Panc1 (cell line): ENCODE measurements at regions not wholly inside any gene's neighbourhood (a gene's known extent, or its start where the extent isn't known, plus 50 kb on each side); places are given as distances from the start of the nearest gene placed in this dataset.

Experiments used
- ATAC-seq: fragments of 200-7000 bp; cut with Tn5 transposase; 2 replicates; pipeline ENCODE4 v1.9.1; 2020; ENCODE audit warnings: mild to moderate bottlenecking, moderate library complexity
- BruUV-seq: library from RNA; stranded (reverse); fragments of 400-500 nt; replicated peaks from 2 replicates; lab custom pipeline; 2021; lab: Mats Ljungman, UMichigan
- CTCF ChIA-PET: fragments of 300-600 bp; sonication (Branson Sonifier 250); formaldehyde crosslinking; loops from one replicate; lab custom pipeline; 2022; ENCODE audit warnings: antibody characterized with exemption; lab: Charles Lee
- POLR2A ChIA-PET: fragments of 300-600 bp; sonication (Branson Sonifier 250); formaldehyde crosslinking; loops from one replicate; lab custom pipeline; 2022; ENCODE audit warnings: antibody characterized with exemption; lab: Charles Lee
- DNase-seq: peaks from one replicate; pipeline ENCODE4 v3.0.0-alpha.2; 2010; ENCODE audit warnings: low read depth, low spot score
- H3K27ac ChIP-seq: 2 replicates; pipeline ENCODE4 v1.5.1; 2011; ENCODE audit warnings: mild to moderate bottlenecking, low read length, inconsistent platforms
- H3K27me3 ChIP-seq: fragments of 200-500 bp; sonication (Bioruptor generic); 2 replicates; pipeline ENCODE4 v1.6.0; 2014; ENCODE audit warnings: low read length, inconsistent platforms; ENCODE audit not compliant: control insufficient read depth, insufficient read depth
- H3K36me3 ChIP-seq: fragments of 200-500 bp; sonication (Bioruptor generic); 2 replicates; pipeline ENCODE4 v1.5.1; 2014; ENCODE audit warnings: inconsistent platforms, mild to moderate bottlenecking, low read length, moderate library complexity; ENCODE audit not compliant: control insufficient read depth, insufficient read depth
- H3K4me1 ChIP-seq: 2 replicates; pipeline ENCODE4 v1.5.1; 2011; ENCODE audit warnings: inconsistent platforms, mild to moderate bottlenecking, low read length, moderate library complexity; ENCODE audit not compliant: control insufficient read depth, insufficient read depth
- H3K4me3 ChIP-seq, 2 experiments: 2 replicates each; pipeline ENCODE4 v1.5.1; 2011 to 2012; ENCODE audit warnings: low read depth in 2 of 2, low read length in 2 of 2, mild to moderate bottlenecking in 2 of 2, inconsistent platforms in 1 of 2, moderate library complexity in 1 of 2
- H3K9me3 ChIP-seq: fragments of 200-500 bp; sonication (Bioruptor generic); 2 replicates; pipeline ENCODE4 v1.5.1; 2014; ENCODE audit warnings: low read depth, mild to moderate bottlenecking, inconsistent platforms, low read length, moderate library complexity; ENCODE audit not compliant: control insufficient read depth, insufficient read depth
- POLR2AphosphoS5 ChIP-seq: IDR thresholded peaks from 2 replicates; pipeline ENCODE4 v1.6.1; 2012; ENCODE audit warnings: mild to moderate bottlenecking, low read depth, low read length, moderate library complexity
- REST ChIP-seq, 2 experiments: IDR thresholded peaks; 2 replicates each; pipeline ENCODE4 v1.6.1; 2011 to 2012; ENCODE audit warnings: low read depth in 2 of 2, control low read depth in 1 of 2, low read length in 1 of 2, mild to moderate bottlenecking in 1 of 2, moderate library complexity in 1 of 2; ENCODE audit not compliant: insufficient read depth in 1 of 2
- SIN3A ChIP-seq: IDR thresholded peaks from 2 replicates; pipeline ENCODE4 v1.6.1; 2012; ENCODE audit warnings: low read depth, mild to moderate bottlenecking, low read length, moderate library complexity, borderline replicate concordance; ENCODE audit not compliant: insufficient read depth
- TCF7L2 ChIP-seq: IDR thresholded peaks from 2 replicates; pipeline ENCODE4 v1.6.1; 2011; ENCODE audit warnings: mild to moderate bottlenecking, low read depth, low read length, inconsistent platforms
- in situ Hi-C: cut with HindIII; loops from 2 replicates; pipeline ENCODE4 v1.10.0; 2016; ENCODE audit warnings: low sequenced_read_pairs, low pct_unique_long_range_greater_than_20kb
- intact Hi-C: fragments of 100-400 bp; cut with micrococcal nuclease; formaldehyde crosslinking; loops from one replicate; pipeline ENCODE4 v1.10.0; 2022; ENCODE audit not compliant: unreplicated experiment
- TF ChIP-seq, protein P1 (sequence below): fragments of 450-650 bp; IDR thresholded peaks from 2 replicates; pipeline ENCODE4 v1.5.1; 2017; ENCODE audit warnings: mild to moderate bottlenecking

DNA sequence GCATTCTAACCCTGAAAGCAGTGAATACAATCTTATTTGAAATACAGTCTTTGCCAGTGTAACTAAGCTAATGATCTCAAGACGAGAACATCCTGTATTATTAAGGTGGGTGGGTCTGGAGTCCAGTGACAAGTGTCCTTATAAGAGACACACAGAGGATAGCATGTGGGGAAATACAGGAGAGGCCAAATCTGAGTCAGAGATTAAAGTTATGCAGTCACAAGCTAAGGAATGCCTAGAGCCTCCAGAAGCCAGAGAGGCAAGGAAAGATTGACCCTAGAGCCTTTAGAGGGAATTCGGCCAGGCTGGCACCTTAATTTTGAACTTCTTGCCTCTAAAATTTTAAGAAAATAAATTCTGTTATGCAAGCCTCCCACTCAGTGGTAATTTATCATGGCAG is 87.5 kb upstream of the HGF start:
- no peaks in the 10 kb centered on the region for H3K36me3 ChIP-seq
- in situ Hi-C loops, result no loop called here
- H3K9me3 ChIP-seq, result no peaks in the 10 kb centered on the region
- ATAC-seq (no peak), DNase-seq (no peak)
- no TSS peak for BruUV-seq
- H3K4me1 ChIP-seq, result no peaks in the 10 kb centered on the region; the same call in 1 of the 2 replicates
- H3K27me3 ChIP-seq, result no peaks in the 10 kb centered on the region
- H3K4me3 ChIP-seq, result no peak overlapping the region
- intact Hi-C loops, result no loop called here
- TF ChIP-seq POLR2AphosphoS5 (no peak), REST (IDR thresholded peaks at IDR 0.05; ENCODE audit: insufficient read depth in 1 of 2, low read depth in 2 of 2, low read length in 1 of 2) (no peak), SIN3A (no peak), TCF7L2 (no peak)
- TF ChIP-seq, protein P1, sequence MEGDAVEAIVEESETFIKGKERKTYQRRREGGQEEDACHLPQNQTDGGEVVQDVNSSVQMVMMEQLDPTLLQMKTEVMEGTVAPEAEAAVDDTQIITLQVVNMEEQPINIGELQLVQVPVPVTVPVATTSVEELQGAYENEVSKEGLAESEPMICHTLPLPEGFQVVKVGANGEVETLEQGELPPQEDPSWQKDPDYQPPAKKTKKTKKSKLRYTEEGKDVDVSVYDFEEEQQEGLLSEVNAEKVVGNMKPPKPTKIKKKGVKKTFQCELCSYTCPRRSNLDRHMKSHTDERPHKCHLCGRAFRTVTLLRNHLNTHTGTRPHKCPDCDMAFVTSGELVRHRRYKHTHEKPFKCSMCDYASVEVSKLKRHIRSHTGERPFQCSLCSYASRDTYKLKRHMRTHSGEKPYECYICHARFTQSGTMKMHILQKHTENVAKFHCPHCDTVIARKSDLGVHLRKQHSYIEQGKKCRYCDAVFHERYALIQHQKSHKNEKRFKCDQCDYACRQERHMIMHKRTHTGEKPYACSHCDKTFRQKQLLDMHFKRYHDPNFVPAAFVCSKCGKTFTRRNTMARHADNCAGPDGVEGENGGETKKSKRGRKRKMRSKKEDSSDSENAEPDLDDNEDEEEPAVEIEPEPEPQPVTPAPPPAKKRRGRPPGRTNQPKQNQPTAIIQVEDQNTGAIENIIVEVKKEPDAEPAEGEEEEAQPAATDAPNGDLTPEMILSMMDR, result no peak
- ChIA-PET CTCF (no interaction called here), POLR2A (no interaction called here)
- no peak overlapping the region for H3K27ac ChIP-seq

DNA sequence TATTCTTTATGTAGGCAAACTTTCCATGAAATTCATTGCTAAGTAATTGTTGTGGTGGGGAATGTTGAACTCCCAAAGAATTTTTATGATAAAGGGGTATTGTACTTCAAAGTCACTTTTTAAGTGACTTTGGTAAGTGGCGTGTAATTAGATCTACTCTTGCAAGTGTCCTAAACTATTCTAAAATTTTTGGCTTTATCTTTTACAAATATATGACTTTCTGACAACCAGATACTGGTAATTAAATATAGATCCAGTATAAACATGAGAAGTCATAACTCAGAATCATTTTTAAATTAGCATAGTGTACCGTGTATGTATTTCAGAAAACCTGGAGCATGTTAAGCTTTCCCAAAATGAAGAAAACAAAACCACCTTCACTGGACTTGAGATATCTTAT is 84.7 kb upstream of the HGF start:
- ATAC-seq (no peak), DNase-seq (no peak)
- Histone ChIP-seq H3K4me3 (no peak overlapping the region), H3K27me3 (no peaks in the 10 kb centered on the region), H3K4me1 (no peaks in the 10 kb centered on the region; the same call in 1 of the 2 replicates), H3K36me3 (no peaks in the 10 kb centered on the region), H3K9me3 (no peaks in the 10 kb centered on the region), H3K27ac (no peak overlapping the region)
- in situ Hi-C loops, result no loop called here
- POLR2A ChIA-PET, result no interaction called here
- no TSS peak for BruUV-seq
- TF ChIP-seq POLR2AphosphoS5, result no peak
- no peak for TF ChIP-seq SIN3A
- TF ChIP-seq REST (IDR thresholded peaks at IDR 0.05; ENCODE audit: insufficient read depth in 1 of 2, low read depth in 2 of 2, low read length in 1 of 2), result no peak
- no peak for TF ChIP-seq TCF7L2
- TF ChIP-seq, protein P1, result no peak
- CTCF ChIA-PET, result no interaction called here
- intact Hi-C loops, result no loop called here
